HG02610 (cell line): ENCODE measurements at regions not wholly inside any gene's neighbourhood (a gene's known extent, or its start where the extent isn't known, plus 50 kb on each side); places are given as distances from the start of the nearest gene placed in this dataset.

Source experiments
- ATAC-seq: cut with Tn5 transposase; IDR thresholded peaks from one replicate; pipeline ENCODE4 v1.9.1; 2021; ENCODE audit warnings: mild to moderate bottlenecking, moderate library complexity; ENCODE audit not compliant: unreplicated experiment

- ATAC-seq = no peak
Observed at GRCh38 chr9:104417296-104417695, 86.8 kb upstream of the OR13F1 start.

- ATAC-seq = no peak
Observed at GRCh38 chr9:104429031-104429546, 75.0 kb upstream of the OR13F1 start.

GRCh38 chr9:104435059-104435458 is 69.0 kb upstream of the OR13F1 start:
- ATAC-seq = no peak

GRCh38 chr9:104448036-104448435 is 56.0 kb upstream of the OR13F1 start:
- no peak for ATAC-seq
